NCI-H510A (cell line): ENCODE measurements at regions not wholly inside any gene's neighbourhood (a gene's known extent, or its start where the extent isn't known, plus 50 kb on each side); places are given as distances from the start of the nearest gene placed in this dataset.
"Not testable (repeated sequence)": the region's sequence is repeated elsewhere in the genome, so short reads cannot be mapped to it uniquely, and the experiment has no call there.

Source experiments
- DNase-seq: peaks from one replicate; lab custom pipeline; 2025; lab: John Stamatoyannopoulos, UW

- DNase-seq: not testable (repeated sequence)
Measured at GRCh38 chr7:6990426-6991152, 164.5 kb upstream of the CCZ1B start.

- peak; percentile 12 for DNase-seq
Measured at GRCh38 chr7:6991169-6991611, 165.1 kb upstream of the CCZ1B start.

GRCh38 chr7:6991686-6992085 lies 165.6 kb upstream of the CCZ1B start:
- not testable (repeated sequence) for DNase-seq

DNA sequence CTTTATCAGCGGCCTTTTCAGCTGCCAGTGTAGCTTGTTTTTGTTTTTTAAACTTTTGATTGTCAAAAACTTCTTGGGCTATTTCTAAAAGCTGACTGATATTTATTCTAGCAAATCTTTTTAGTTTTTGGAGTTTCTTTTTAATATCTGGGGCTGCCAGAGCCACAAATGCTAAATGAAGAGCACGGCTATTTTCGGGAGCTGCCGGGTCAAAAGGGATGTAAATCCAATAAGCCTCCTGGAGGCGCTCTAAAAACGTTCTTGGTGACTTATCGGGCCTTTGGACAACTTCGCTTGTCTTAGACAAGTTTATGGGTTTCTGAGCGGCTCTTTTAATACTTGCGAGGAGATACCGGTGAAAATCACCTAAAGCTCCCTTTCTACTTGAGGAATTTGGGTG lies 166.1 kb upstream of the CCZ1B start:
- DNase-seq: not testable (repeated sequence)

- DNase-seq: not testable (repeated sequence)
Measured at GRCh38 chr7:6995026-6995425, 169.0 kb upstream of the CCZ1B start.

- not testable (repeated sequence) for DNase-seq
Measured at GRCh38 chr7:6995493-6996289, 169.6 kb upstream of the CCZ1B start.

DNA sequence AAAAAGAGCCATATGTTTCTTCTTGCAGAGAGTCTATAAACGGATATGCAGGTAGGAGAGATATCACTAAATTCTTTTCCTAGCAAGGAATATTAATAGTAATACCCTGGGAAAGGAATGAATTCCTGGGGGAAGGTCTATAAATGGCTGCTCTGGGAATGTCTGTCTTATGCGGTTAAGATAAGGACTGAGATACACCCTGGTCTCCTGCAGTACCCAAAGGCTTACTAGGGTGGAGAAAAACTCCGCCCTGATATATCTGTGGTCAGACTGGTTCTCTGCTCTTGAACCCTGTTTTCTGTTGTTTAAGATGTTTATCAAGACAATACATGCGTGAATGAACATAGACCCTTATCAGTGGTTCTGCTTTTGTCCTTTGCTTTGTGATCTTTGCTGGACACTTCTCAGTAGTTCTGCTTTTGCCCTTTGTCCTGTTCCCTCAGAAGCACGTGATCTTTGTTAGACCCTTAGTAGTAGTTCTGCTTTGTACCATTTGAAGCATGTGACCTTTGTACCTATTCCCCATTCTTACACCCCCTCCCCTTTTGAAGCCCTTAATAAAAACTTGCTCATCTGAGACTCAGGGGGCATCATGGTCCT lies 173.1 kb upstream of the CCZ1B start:
- DNase-seq: not testable (repeated sequence)

- no peak for DNase-seq
Measured at GRCh38 chr7:7002418-7003062, 176.5 kb upstream of the CCZ1B start.

GRCh38 chr7:7005303-7005702 lies 177.0 kb upstream of the C1GALT1 start:
- no peak for DNase-seq

DNA sequence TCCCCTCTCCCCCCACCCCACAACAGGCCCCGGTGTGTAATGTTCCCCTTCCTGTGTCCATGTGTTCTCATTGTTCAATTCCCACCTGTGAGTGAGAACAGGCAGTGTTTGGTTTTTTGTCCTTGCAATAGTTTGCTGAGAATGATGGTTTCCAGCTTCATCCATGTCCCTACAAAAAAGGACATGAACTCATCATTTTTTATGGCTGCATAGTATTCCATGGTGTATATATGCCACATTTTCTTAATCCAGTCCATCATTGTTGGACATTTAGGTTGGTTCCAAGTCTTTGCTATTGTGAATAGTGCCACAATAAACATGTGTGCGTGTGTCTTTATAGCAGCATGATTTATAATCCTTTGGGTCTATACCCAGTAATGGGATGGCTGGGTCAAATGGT lies 176.4 kb upstream of the C1GALT1 start:
- not testable (repeated sequence) for DNase-seq

- DNase-seq: not testable (repeated sequence)
Measured at GRCh38 chr7:7011241-7011640, 171.1 kb upstream of the C1GALT1 start.

DNA sequence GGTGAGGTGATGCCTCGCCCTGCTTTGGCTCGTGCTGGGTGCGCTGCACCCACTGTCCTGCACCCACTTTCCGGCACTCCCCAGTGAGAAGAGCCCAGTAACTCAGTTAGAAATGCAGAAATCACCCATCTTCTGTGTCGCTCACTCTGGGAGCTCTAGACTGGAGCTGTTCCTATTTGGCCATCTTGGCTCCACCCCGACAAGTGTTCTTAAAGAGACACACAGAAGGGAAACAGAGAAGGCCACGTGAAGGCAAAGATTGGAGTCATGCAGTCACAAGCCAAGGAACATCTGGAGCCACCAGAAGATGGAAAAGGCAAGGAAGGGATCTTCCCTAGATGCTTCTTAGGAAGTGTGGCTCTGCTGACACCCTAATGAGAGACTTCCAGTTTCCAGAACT lies 170.6 kb upstream of the C1GALT1 start:
- DNase-seq: not testable (repeated sequence)

DNA sequence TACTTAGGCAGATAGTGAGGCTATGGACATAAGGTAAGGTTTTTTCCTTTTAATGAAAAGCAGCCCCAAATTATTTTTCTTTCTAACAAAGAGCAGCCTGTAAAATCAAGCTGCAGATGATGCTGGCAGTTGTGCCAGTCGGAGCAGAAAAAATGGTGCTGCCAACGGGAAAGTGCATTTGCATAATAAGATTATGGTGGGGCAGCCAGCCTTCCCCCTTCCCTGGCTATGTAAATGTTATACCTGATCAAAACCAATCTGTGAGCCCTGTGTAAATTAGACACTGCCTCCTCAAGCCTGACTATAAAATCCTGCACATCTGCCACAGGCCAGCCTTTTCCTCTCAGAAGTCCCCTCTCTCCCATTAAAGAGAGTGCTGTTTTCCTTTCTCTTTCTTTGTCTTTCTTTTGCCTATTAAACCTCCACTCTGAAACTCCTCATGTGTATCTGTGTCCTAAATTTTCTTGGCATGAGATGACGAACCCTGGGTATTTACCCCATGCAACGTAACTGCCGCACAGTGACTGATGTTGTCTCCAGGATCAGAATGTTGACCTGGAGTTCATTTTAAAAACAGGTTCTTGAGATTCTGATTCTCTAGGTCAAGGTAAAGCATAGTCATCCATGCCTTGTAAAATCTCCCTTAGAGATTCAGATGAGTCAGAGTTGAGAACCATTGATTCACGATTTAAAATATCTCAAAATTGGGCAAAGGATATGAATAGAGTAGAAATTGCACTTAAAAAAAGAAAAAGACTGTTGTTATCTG lies 167.3 kb upstream of the C1GALT1 start:
- DNase-seq: no peak

DNA sequence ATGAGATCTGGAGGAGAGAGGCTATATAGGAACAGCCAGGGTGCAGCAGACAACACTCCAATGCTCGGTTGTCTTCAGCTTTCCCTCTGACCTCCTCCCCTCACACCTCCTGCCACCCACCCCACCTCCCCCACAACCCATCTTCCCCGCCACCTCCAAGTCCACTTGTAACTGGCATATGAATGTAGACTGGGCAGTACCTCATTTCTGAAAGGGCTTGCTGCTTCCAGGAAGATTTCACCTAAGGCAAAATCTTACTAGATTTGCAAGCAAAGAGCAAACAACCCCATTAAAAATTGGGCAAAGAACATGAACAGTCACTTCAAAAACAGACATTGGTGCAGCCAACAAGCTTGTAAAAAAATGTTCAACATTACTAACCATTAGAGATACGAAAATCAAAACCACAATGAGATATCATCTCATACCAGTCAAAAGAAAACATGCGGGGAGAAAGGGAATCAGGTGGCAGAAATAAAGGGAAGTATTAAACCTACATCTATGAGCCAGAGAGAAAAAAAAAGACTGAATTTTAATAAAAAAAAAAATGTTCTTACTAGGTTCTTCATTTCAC lies 164.6 kb upstream of the C1GALT1 start:
- no peak for DNase-seq

- no peak for DNase-seq
Measured at GRCh38 chr7:7018290-7018689, 164.1 kb upstream of the C1GALT1 start.

GRCh38 chr7:7032221-7032620 lies 150.1 kb upstream of the C1GALT1 start:
- no peak for DNase-seq

GRCh38 chr7:7035851-7036250 lies 146.5 kb upstream of the C1GALT1 start:
- no peak for DNase-seq

GRCh38 chr7:7042286-7042893 lies 140.0 kb upstream of the C1GALT1 start:
- not testable (repeated sequence) for DNase-seq

- DNase-seq: no peak
Measured at GRCh38 chr7:7044806-7045205, 137.5 kb upstream of the C1GALT1 start.

DNA sequence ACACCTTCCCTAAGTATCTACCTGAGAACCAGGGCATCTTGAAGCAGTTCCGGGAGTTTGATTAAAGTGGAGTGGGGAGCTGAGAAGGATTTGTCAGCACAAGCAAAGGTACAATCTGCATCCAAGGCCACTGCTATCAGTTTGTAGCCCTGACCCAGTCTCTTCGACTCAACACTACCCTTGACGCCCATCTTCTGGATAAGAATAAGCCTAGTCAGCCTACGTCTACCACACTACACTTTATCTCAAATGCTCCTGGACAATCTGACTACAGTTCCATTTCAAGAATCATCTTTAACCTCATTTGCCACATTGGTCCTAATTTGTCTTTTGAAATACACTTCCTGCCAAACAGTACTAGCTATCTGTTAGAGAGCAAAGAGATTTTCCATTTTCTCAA lies 134.1 kb upstream of the C1GALT1 start:
- DNase-seq: no peak
